GM18868 (cell line): ENCODE measurements at regions not wholly inside any gene's neighbourhood (a gene's known extent, or its start where the extent isn't known, plus 50 kb on each side); places are given as distances from the start of the nearest gene placed in this dataset.
"Not testable (repeated sequence)": the region's sequence is repeated elsewhere in the genome, so short reads cannot be mapped to it uniquely, and the experiment has no call there.

Experiments used
- ATAC-seq: cut with Tn5 transposase; IDR thresholded peaks from one replicate; pipeline ENCODE4 v1.9.1; 2021; ENCODE audit warnings: mild to moderate bottlenecking, moderate library complexity; ENCODE audit not compliant: unreplicated experiment

- not testable (repeated sequence) for ATAC-seq
Observed at GRCh38 chr2:175777337-175777736, 224.7 kb downstream of the LNPK start.

- ATAC-seq = no peak
Observed at GRCh38 chr2:175769200-175769599, 232.9 kb downstream of the LNPK start.

GRCh38 chr2:175766880-175767279 lies 235.2 kb downstream of the LNPK start:
- no peak for ATAC-seq

GRCh38 chr2:175755656-175756386 lies 246.2 kb downstream of the LNPK start:
- no peak for ATAC-seq

GRCh38 chr2:175755169-175755568 lies 246.9 kb downstream of the LNPK start:
- no peak for ATAC-seq

- no peak for ATAC-seq
Observed at GRCh38 chr2:175750195-175750594, 251.9 kb downstream of the LNPK start.

GRCh38 chr2:175745911-175746310 lies 256.2 kb downstream of the LNPK start:
- no peak for ATAC-seq

GRCh38 chr2:175744000-175744399 lies 258.1 kb downstream of the LNPK start:
- ATAC-seq = no peak

- no peak for ATAC-seq
Observed at GRCh38 chr2:175743011-175743410, 259.1 kb downstream of the LNPK start.

- no peak for ATAC-seq
Observed at GRCh38 chr2:175742367-175742766, 259.7 kb downstream of the LNPK start.

- ATAC-seq = no peak
Observed at GRCh38 chr2:175741164-175741563, 260.9 kb downstream of the LNPK start.

GRCh38 chr2:175737722-175738361 lies 264.2 kb downstream of the LNPK start:
- ATAC-seq = no peak

GRCh38 chr2:175734686-175735085 lies 267.4 kb downstream of the LNPK start:
- no peak for ATAC-seq

GRCh38 chr2:175732531-175732930 lies 269.5 kb downstream of the LNPK start:
- ATAC-seq = no peak

GRCh38 chr2:175730050-175730449 lies 272.0 kb downstream of the LNPK start:
- ATAC-seq = no peak

GRCh38 chr2:175729049-175729706 lies 272.9 kb downstream of the LNPK start:
- ATAC-seq = no peak

GRCh38 chr2:175728032-175728431 lies 274.0 kb downstream of the LNPK start:
- ATAC-seq = no peak

- ATAC-seq = no peak
Observed at GRCh38 chr2:175726223-175726622, 275.8 kb downstream of the LNPK start.

- ATAC-seq = no peak
Observed at GRCh38 chr2:175709248-175709647, 292.8 kb downstream of the LNPK start.

GRCh38 chr2:175707322-175707721 lies 294.7 kb downstream of the LNPK start:
- no peak for ATAC-seq

- ATAC-seq = not testable (repeated sequence)
Observed at GRCh38 chr2:175704568-175704967, 297.5 kb downstream of the LNPK start.

GRCh38 chr2:175698061-175698460 lies 304.0 kb downstream of the LNPK start:
- ATAC-seq = no peak
